Stimulated activated CD8-positive, alpha-beta memory T cell treated with anti-CD3 and anti-CD28 coated beads, Interleukin-4, amount 100 ng/mL, for 48 hours (primary cell): ENCODE measurements at regions not wholly inside any gene's neighbourhood (a gene's known extent, or its start where the extent isn't known, plus 50 kb on each side); places are given as distances from the start of the nearest gene placed in this dataset.
"Not testable (repeated sequence)": the region's sequence is repeated elsewhere in the genome, so short reads cannot be mapped to it uniquely, and the experiment has no call there.

Experiments
- DNase-seq: peaks from one replicate; pipeline ENCODE4 v3.0.0-alpha.2; 2020

DNA sequence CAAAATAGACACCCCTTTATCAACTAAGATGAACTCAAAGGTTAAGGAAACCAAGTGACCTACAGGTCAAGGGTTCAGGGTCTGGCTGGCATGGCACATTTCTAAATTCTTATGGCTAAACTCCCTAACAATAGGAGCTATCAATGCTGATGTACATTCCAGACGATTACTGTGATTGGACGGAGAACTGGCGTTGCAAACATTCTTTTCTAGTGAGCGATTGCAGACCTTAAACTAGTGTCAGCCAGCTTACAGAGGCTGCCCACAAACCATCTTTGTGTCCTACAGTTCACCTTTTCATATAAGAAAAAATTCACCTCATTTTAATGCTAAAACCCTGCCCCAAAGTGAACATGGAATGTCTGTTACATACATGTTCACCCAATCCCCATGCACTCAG, 382.9 kb downstream of the MAT2B start:
- DNase-seq, result no peak

DNA sequence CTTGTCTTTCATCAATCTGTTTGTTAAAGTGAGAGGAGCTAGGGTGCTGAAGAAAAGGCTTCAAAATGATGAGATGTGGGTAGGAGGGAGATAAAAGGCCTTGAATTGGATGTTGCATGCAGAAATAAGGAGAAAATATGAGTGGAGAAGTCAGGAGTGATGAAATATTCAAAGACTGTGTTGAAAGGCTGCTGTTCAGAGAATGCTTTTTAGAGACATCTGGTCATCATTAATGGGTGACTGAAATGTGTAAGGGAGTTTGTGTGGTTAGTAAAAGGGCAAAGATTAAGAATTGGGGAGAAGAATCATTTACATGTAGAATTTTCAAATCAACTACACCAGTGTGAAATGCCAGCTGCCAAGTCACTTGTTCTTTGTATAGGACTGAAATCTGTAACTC, 383.9 kb downstream of the MAT2B start:
- DNase-seq, result no peak

DNA sequence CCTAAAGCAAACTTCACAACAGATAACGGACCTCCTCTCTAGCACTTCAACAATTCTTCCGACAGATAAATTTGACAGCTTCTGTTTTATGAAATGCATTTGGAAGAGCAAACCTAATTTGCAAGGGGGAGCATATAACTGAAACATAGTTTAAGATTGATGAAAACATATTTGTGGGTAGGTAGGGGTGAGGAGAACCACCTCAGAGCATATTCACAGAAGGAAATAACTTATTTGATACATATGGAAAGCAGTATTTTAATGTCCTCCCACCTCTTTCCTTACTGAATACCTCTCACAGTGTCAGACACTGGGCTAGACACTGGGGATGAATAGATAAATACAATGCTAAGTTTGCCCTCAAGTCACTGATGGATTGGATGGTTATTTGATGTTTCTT, 384.8 kb downstream of the MAT2B start:
- DNase-seq, result no peak

DNA sequence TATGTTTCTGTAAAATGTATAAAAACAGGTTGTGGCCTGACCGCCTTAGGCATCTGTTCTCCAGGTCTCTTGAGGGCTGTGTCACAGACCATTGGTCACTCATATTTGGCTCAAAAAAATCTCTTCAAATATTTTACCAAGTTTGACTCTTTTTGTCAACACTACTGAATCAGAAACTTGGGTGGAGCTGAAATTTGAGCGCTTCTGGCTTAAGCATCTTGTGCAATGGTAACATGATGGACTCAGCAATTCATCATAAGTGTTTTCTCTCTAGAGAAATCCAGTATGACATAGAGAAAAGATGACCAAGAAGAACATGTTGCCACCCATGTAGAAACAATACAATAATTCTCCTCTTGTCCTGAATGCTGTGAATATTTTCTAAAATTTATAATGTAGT, 387.9 kb downstream of the MAT2B start:
- DNase-seq, result no peak

DNA sequence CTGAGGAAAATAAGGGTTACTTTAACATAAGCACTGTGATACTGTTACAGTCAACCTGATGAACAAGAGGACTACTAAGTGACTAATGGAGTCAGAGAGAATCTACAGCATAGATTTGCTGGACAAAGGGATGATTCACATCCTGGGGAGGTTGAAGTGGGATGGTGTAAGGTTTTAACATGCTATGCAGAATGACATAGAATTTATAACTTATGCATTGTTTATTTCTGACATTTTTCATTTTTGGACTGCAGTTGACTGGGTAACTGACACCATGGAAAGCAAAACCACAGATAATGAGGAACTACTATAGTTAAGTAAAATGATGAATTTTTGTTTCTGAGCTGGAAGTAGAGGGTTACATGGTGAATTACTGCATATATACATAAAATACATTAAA, 389.2 kb downstream of the MAT2B start:
- no peak for DNase-seq

DNA sequence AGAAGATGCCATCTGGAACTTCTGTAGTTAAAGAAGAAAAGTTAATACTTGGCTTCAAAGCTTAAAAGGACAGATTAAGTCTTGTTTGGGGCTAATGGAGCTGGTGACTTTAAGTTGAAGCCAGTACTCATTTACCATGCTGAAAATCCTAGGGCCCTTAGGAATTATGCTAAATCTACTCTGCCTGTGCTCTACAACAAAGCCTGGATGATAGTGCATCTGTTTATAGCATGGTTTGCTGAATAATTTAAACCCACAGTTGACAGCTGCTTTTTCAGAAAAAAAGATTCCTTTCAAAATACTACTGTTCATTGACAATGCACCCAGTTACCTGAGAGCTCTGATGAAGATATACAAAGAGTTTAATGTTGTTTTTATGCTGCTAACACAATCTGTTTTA, 393.5 kb downstream of the MAT2B start:
- no peak for DNase-seq

DNA sequence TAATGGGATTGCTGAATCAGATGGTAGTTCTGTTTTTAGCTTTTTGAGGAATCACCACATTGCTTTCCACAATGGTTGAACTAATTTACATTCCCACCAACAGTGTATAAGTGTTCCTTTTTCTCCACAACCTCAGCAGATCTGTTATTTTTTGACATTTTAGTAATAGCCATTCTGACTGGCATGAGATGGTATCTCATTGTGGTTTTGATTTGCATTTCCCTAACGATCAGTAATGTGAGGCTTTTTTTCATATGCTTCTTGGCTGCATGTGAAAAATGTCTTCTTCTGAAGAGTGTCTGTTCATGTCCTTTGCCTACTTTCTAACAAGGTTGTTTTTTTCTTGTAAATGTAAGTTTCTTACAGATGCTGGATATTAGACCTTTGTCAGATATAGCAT, 402.4 kb downstream of the MAT2B start:
- not testable (repeated sequence) for DNase-seq

DNA sequence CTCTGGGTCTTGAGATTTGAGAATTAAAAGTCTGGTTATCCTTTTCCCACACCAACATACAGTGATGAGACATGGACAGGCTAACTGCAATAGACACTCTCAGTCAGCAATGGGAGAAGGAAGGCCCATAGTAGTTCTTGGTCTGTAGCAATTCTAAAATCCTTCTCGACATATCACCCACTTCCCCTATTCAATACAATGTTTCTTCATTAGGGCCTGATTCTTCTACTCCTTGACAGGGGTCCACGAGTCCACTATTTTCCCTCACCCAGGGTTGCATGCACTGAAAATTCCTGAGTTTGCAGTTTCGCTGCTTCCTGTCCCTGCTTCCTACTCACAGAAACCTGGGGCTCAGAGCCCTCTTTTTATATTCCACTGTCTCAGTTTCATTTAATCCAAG, 402.8 kb downstream of the MAT2B start:
- DNase-seq, result no peak

DNA sequence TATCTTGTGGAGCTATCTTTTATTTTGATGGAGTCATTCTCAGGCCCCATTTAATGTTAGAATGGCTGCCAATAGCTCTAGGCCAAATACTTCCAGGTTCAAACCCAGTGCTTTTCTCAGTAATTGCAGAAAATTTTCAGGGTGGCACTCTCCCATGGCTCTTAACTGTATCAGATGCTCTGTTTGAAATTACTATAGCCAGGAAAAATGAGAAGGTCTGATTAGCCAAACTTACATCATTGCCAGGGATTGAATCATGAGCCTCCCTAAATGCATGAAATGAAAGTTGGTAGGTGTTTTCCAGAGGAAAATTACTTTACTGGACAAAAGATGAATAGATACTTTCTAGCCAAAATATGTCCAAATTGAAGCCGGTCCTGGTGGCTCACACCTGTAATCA, 404.8 kb downstream of the MAT2B start:
- no peak for DNase-seq

DNA sequence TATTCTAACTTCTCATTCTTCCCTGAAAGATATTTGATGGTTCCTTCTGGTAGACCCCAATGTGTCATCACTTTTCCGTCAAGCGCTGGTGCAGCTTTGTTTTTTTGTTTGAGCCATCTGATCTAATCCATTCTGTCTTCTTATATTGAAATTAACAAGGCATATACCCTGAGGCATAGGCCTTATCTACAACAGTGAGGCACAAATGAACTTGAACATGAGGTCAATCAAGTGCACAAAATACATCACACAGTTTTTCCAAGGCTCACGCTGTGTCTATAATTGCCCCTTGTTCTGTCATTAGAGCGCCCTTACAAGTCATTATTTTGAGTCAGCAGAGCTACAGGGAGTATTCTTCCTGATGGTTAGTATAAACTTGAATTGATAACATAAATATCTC, 406.6 kb downstream of the MAT2B start:
- no peak for DNase-seq

DNA sequence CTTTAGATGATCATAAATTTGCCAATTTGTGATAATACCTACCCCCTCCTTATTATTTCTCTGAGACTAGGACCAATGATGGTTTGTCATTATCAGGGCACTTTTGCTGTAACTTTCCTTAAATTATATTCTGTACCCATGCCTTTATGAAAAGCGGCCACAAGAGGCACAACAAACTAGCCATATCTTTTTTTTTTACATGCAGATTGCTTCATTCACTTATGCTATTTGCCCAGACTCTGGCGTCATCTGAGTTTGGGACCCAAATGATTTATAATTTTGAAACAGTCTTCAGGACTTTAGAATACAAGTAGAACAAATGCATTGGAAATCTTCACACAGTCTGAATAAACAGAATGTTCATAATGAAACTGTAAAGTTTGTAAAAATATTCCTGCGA, 408.1 kb downstream of the MAT2B start:
- no peak for DNase-seq

DNA sequence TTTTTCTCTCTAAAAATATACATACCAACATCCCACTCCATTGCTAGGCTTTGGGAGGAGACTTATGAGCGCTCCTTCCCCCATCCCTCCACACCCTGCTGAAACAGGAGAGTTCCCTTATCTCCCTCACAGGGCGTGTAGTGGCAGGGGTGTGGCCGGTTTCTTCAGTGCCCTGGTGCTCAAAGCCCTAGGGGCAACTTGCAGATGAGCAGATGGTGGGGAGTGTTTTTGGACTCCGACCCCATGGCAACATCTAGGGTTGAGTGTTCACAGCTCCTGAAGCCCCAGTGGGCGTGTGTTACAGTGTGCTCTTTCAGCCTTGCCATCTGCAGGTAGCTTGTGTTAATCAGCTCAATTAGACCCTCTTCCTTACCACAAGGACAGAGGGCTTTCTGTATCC, 409.5 kb downstream of the MAT2B start:
- no peak for DNase-seq

DNA sequence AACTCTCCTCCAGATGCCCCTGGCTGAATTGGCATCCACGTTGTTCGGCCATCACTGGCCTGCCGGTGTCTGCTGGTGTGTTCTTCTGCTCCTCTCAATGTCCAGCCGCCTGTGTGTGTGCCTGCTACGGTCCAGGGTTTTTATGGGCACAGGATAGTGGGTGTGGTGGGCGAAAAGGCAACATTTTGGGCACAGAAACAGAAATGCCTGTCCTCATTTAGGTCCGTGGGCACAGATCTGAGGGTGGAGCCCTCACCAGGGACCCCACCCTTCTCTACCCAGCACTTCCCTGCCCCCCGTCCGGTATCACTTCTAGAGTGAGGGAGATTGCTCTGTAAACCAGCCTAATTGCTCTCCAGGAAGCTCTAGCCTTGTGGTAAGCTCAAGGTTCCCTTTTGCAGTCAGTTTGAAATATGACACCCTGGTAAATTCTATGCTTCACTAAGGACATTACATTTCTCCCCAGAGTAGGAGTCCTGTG, 410.1 kb downstream of the MAT2B start:
- DNase-seq, result no peak

DNA sequence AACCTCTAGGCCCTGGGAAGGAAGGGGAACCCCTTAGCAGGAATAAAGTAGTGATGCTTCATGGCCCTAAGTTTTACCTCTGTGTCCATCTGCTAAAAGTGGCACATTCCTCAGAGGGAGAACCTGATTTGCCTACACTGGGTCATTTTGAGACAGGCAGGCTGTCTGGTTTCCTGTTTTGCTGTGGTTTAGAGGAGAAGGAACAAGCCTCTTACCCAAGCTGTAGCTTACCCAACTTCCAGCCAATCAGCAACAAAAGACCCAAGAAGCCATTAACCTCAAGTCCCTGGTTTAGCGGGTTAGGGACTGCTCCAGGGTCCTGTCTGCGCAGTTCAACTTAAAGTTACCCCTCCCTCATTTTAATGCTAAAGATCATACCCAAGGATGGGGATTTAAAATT, 411.0 kb downstream of the MAT2B start:
- DNase-seq, result no peak

DNA sequence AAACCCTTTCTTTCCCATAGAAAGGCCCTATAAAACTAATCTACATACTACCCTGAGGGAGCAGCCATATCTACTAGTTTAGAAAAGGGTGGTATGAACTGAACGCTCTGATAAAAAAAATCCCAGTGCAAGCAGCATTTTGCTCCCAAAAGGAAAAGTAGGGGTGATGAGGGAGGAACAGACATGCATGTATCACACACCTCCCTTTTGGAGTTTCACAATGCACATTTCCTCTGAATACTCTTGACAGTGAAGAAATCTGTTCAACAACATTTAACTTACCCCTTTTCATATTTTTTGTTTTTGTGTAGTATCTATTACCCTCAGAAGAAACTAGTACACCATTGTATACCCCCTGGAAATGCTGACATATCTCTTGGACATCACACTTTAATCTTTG, 411.4 kb downstream of the MAT2B start:
- no peak for DNase-seq

DNA sequence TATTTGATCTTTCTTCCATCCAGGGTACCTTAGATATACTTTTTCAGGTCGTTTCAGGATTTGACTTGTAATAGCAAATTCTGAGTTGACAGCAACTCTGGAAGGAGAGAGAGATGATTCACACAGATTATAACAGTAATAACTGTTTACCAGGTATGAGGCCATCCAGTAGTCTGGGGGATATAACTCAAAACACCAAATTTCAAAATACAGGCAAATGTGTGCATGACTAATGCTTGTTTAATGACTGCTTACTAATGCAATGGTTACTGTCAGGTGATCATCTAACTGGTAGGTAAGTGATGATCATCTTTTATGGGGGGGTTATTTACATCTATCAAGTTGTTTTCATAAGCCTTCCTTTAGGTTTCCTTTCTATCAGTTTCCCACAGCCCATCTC, 412.3 kb downstream of the MAT2B start:
- DNase-seq, result no peak

DNA sequence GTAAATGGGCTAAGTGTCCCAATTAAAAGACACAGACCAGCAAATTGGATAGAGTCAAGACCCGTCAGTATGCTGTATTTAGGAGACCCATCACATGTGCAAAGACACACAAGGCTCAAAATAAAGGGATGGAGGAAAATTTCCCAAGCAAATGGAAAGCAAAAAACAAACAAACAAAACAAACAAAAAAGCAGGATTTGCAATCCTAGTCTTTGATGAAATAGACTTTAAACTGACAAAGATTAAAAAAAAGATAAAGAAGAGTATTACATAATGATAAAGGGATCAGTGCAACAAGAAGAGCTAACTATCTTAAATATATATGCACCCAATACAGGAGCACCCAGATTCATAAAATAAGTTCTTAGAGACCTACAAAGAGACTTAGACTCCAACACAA, 429.6 kb downstream of the MAT2B start:
- DNase-seq, result not testable (repeated sequence)

DNA sequence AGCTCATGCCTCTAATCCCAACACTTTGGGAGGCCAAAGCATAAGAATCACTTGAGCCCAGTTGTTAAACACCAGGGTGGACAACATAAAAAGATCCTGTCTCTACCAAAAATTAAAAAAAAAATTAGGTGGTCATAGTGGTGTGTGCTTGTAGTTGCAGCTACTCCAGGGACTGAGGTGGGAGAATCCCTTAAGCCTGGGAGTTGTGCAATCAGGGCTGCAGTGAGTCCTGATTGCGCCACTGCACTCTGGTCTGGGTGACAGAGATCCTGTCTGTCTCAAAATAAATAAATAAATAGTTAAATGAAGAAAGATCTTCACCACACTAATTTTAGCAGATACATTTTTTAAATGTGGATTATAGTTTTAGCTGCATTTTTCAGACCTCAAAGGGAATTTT, 433.2 kb downstream of the MAT2B start:
- no peak for DNase-seq

DNA sequence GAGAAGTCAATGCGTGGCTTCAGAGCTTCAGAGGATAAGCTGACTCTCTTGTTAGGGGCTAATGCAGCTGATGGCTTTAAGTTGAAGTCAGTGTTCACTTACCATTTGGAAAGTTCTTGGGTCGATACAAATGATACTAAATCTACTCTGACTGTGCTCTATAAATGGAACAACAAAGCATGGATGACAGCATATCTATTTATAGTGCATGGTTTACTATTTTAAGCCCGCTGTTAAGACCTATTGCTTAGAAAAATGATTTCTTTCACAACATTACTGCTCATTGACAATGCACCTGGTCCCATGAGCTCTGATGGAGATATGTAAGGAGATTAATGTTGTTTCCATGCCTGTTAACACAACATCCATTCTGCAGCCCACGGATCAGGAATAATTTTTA, 435.7 kb downstream of the MAT2B start:
- no peak for DNase-seq

DNA sequence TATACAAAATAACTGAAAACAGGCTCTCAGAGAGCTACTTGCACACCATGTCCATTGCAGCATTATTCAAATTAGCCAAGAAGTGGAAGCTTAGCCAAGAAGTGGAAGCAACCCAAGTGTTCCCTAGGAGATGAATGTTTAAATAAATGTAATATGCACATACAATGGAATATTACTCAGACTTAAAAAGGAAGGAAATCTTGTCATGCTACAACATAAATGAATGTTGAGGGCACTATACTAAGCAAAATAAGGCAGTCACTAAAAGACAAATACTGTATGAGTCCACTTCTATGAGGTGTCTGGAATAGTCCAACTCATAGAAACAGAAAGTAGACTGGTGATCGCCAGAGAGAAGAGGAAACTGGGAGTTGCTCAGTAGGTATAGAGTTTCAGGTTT, 438.1 kb downstream of the MAT2B start:
- no peak for DNase-seq

DNA sequence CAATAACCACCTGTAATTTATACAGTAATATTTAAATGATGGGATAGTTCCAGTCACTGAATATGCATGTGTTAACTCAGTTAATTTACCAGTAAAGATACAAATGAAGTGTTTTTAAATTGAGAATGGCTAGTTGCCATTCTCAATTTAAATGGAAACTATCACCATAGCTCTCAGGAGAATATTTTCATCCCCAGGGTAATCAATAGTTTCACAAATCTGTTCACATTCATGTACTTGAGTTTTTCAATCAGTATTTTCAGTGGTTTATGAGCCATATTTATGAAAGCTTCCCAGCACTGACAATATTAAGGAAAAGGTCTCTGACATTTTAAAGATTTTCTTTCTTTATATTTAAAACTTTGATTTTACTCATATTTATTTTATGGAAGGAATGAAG, 439.3 kb downstream of the MAT2B start:
- DNase-seq, result no peak

DNA sequence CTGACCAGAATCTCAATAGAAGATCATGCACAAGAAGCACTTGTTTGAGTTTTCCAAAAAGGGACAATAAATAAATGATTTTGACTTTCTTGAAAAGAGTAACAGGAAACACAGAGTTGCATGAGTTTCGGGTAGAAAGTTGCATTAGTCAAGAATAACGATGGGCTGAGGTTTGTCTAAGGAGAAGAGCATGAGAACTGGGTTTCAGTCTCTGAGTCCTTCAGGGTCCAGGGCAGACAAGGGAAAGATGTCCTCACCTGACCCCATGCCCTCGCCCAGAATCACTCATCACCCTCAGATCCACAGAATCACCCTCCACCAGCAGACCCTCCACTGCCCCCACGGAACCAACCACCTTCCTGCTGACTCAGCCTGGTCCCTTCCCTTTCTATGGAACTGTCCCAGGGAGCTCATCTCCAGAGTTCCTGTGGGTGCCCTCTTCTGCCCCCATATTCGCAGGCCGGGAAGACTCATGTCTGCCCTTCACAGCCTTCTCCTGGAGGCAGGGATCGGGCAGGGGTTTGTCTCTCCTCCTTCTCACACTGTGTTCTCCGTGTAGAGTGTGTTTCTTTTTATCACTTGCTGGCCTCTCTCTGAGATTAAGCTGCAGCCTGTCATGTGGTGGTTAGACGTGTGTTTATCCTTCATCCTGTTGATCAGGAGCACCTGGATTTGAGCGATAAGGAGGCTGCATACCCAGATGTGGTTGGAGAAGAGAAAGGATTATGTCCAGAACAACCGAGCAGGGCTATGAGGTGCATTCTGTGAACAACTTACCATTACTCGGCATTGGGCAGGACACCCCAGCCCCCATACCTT, 442.6 kb downstream of the MAT2B start:
- no peak for DNase-seq

DNA sequence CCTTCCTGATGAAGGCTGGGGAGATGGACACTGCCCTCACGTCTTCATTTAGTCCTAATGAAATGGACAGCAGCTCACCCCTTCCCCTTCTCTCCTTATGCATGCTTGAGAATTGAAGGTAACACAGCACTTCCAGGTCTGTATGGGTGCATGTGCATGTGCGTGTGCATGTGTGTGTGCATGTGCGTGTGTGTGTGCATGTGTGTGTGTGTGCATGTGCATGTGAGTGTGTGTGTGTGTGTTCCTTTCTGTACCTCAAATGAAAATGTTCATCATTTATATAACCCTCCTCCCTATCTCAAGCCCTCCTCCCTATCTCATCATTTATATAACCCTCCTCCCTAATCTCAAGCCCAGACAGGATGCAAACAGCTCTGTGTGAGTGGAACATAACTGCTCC, 444.8 kb downstream of the MAT2B start:
- DNase-seq, result no peak

DNA sequence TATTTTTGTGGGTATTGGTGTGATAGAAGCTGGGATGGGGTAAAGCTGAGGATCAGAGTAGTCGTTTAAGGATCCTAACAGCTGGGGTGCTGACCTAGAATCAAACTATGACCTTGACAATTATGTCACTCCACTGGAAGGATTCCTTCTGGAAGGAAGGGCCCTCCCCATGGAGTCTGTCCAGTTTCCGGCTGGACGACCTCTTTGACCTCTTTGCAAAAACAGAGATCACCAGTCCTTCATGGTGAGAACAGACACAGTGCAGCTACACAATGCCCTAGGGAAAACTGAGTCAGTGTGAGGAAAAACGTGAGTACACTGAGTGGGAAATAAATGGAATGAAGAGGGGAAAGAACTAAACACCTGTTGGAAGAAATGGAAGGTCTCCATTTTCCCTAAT, 445.6 kb downstream of the MAT2B start:
- no peak for DNase-seq

DNA sequence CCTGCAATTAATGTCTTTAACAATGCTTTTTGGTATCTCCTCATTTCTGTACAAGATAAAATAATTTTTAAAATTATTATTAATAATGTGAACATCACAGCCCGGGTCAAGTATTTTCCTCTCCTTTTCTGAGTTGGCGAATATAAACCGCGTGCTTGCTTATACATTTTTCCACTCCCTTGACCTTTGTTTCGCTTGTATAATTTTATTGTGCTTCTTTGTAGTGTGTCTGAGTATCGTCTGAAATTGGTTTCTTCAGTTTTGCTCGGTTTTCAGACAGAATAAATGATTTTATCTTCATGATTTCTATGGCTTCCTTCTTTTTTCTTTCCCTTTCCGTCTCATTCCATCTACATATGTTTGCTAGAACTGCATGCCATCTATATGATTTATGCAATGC, 448.5 kb downstream of the MAT2B start:
- no peak for DNase-seq
